HG02973 (cell line): ENCODE measurements at regions not wholly inside any gene's neighbourhood (a gene's known extent, or its start where the extent isn't known, plus 50 kb on each side); places are given as distances from the start of the nearest gene placed in this dataset.
"Not testable (repeated sequence)": the region's sequence is repeated elsewhere in the genome, so short reads cannot be mapped to it uniquely, and the experiment has no call there.

ENCODE experiments used
- ATAC-seq: cut with Tn5 transposase; IDR thresholded peaks from one replicate; pipeline ENCODE4 v1.9.1; 2021; ENCODE audit warnings: moderate library complexity; ENCODE audit not compliant: unreplicated experiment

GRCh38 chr5:142408981-142409481 is 84.2 kb upstream of the SPRY4 start:
- no peak for ATAC-seq

GRCh38 chr5:142408536-142408935 is 83.7 kb upstream of the SPRY4 start:
- ATAC-seq = no peak

- ATAC-seq = no peak
Measured at GRCh38 chr5:142405814-142406395, 81.1 kb upstream of the SPRY4 start.

- no peak for ATAC-seq
Measured at GRCh38 chr5:142405023-142405422, 80.2 kb upstream of the SPRY4 start.

GRCh38 chr5:142404046-142404477 is 79.2 kb upstream of the SPRY4 start:
- no peak for ATAC-seq

- ATAC-seq = no peak
Measured at GRCh38 chr5:142403583-142403982, 78.8 kb upstream of the SPRY4 start.

GRCh38 chr5:142402752-142403318 is 78.0 kb upstream of the SPRY4 start:
- no peak for ATAC-seq

- no peak for ATAC-seq
Measured at GRCh38 chr5:142400415-142400814, 75.6 kb upstream of the SPRY4 start.

GRCh38 chr5:142399891-142400290 is 75.1 kb upstream of the SPRY4 start:
- no peak for ATAC-seq

GRCh38 chr5:142398730-142399055 is 73.9 kb upstream of the SPRY4 start:
- no peak for ATAC-seq

GRCh38 chr5:142398011-142398729 is 73.3 kb upstream of the SPRY4 start:
- not testable (repeated sequence) for ATAC-seq

GRCh38 chr5:142397178-142397577 is 72.4 kb upstream of the SPRY4 start:
- no peak for ATAC-seq

- no peak for ATAC-seq
Measured at GRCh38 chr5:142396436-142397038, 71.7 kb upstream of the SPRY4 start.

GRCh38 chr5:142395334-142395733 is 70.5 kb upstream of the SPRY4 start:
- ATAC-seq = no peak

- ATAC-seq = no peak
Measured at GRCh38 chr5:142391058-142391845, 66.4 kb upstream of the SPRY4 start.

GRCh38 chr5:142390334-142390733 is 65.5 kb upstream of the SPRY4 start:
- no peak for ATAC-seq

GRCh38 chr5:142388696-142389095 is 63.9 kb upstream of the SPRY4 start:
- no peak for ATAC-seq

GRCh38 chr5:142387024-142387682 is 62.3 kb upstream of the SPRY4 start:
- ATAC-seq = no peak

- ATAC-seq = no peak
Measured at GRCh38 chr5:142386137-142387023, 61.6 kb upstream of the SPRY4 start.

GRCh38 chr5:142385194-142385593 is 60.4 kb upstream of the SPRY4 start:
- no peak for ATAC-seq
